AG04450 (cell line): ENCODE measurements at regions not wholly inside any gene's neighbourhood (a gene's known extent, or its start where the extent isn't known, plus 50 kb on each side); places are given as distances from the start of the nearest gene placed in this dataset.

Source experiments
- CTCF ChIA-PET: fragments of 300-600, 350-600 bp; formaldehyde crosslinking; extraction: SDS; loops from one replicate; lab custom pipeline; 2022; ENCODE audit warnings: antibody characterized with exemption, inconsistent platforms; lab: Charles Lee
- POLR2A ChIA-PET: fragments of 350-600 bp; formaldehyde crosslinking; extraction: SDS; loops from one replicate; lab custom pipeline; 2021; ENCODE audit warnings: antibody characterized with exemption, inconsistent platforms; lab: Yijun Ruan, JAX
- DNase-seq: peaks from one replicate; pipeline ENCODE4 v3.0.0-alpha.2; 2011; ENCODE audit warnings: low read depth, low spot score
- H3K27ac ChIP-seq: one replicate; pipeline ENCODE4 v1.5.1; 2012; ENCODE audit warnings: low read depth, low read length, control low read depth
- H3K27me3 ChIP-seq: one replicate; pipeline ENCODE4 v1.6.0; 2012; ENCODE audit warnings: low read length; ENCODE audit not compliant: control insufficient read depth, insufficient read depth
- H3K4me3 ChIP-seq: 2 replicates; pipeline ENCODE4 v1.5.1; 2011; ENCODE audit warnings: mild to moderate bottlenecking, low read depth, low read length, control low read depth
- H3K9me3 ChIP-seq: 2 replicates; pipeline ENCODE4 v1.5.1; 2012; ENCODE audit warnings: low read length; ENCODE audit not compliant: control insufficient read depth, insufficient read depth
- TF ChIP-seq, protein P1 (sequence below): IDR thresholded peaks from 2 replicates; pipeline ENCODE4 v1.5.1; 2011; ENCODE audit warnings: low read depth, low read length, control low read depth, inconsistent platforms

DNA sequence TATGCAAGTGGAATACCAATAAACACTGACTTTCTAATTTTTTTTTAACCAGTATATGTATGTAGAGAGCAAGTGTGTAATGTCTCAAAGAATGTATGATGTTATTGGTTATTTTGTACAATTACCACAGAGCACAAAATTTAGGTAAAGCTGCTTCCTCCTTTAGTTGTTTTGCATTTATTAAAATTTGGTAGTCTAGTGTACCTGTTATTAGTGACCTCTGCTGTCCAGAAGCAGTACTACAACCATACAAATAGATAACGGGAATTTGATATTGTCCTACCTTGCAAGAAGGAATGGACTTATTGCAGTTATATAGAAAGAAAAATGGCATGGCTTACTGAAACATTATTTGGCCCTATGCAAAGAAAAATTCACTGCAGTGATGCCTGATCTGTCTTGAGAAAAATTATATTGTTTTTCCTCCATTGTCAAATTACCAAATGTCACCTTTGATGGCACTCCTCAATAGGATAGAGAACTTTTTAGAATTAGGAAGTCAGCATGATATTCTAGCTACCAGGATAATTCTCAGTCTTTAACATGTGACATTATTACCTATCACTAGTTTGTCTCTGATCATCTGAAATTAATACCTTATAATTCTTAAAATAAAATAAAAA is 153.9 kb upstream of the RMST start:
- POLR2A ChIA-PET: no interaction called here

GRCh38 chr12:97309921-97310320 is 152.7 kb upstream of the RMST start:
- H3K9me3 ChIP-seq: no peaks in the 10 kb centered on the region
- H3K27ac ChIP-seq: no peak overlapping the region
- CTCF ChIA-PET: interaction anchor here (0.9 to 5.5 kb wide), 6 partner anchors 10 to 732 kb away, joined by 4 to 47 read pairs (median 6); no protein-coding TSS in a partner anchor
- TF ChIP-seq, protein P1, sequence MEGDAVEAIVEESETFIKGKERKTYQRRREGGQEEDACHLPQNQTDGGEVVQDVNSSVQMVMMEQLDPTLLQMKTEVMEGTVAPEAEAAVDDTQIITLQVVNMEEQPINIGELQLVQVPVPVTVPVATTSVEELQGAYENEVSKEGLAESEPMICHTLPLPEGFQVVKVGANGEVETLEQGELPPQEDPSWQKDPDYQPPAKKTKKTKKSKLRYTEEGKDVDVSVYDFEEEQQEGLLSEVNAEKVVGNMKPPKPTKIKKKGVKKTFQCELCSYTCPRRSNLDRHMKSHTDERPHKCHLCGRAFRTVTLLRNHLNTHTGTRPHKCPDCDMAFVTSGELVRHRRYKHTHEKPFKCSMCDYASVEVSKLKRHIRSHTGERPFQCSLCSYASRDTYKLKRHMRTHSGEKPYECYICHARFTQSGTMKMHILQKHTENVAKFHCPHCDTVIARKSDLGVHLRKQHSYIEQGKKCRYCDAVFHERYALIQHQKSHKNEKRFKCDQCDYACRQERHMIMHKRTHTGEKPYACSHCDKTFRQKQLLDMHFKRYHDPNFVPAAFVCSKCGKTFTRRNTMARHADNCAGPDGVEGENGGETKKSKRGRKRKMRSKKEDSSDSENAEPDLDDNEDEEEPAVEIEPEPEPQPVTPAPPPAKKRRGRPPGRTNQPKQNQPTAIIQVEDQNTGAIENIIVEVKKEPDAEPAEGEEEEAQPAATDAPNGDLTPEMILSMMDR: no peak
- no peaks in the 10 kb centered on the region for H3K27me3 ChIP-seq
- no peak overlapping the region for H3K4me3 ChIP-seq
- POLR2A ChIA-PET: no interaction called here
- DNase-seq: no peak

More for the DNA sequence above, 153.9 kb upstream of the RMST start:
- H3K27me3 ChIP-seq: no peaks in the 10 kb centered on the region
- no peak overlapping the region for H3K27ac ChIP-seq
- H3K9me3 ChIP-seq: no peaks in the 10 kb centered on the region
- CTCF ChIA-PET: interaction anchor here (0.6 to 5.5 kb wide), 8 partner anchors 9 to 731 kb away, joined by 3 to 47 read pairs (median 6); no protein-coding TSS in a partner anchor
- TF ChIP-seq, protein P1: peak; percentile 68
- peak; percentile 36 for DNase-seq
- no peak overlapping the region for H3K4me3 ChIP-seq

DNA sequence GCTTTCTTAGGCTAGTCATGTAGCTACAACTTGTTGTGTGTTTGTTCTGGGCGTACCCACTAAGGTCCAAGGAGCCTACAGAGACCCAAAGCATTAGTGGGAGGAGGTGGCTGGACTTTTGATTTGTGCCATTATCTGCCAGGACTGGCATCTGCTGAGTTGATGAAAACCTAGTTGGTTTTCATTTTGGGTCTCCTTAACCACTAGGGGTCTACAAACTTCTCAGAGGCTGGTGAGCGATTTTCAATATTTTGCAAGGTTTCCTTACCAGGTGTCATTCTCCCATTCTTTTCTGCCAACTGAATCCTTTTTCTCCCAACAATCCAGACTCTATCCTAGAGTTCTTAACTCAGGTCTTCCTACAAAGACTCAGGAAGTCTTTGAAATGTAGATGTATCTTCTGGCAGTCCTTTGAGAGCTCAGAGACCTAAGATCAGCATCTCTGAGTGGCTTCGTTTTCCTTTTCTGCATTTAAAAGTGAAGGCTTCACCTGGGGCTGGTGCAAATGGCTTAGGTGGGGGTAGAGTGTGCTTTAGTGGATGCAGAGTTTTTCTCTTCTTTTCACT is 150.0 kb upstream of the RMST start:
- TF ChIP-seq, protein P1: no peak
- CTCF ChIA-PET: no interaction called here
- POLR2A ChIA-PET: no interaction called here
- Histone ChIP-seq H3K9me3 (no peaks in the 10 kb centered on the region), H3K27ac (no peak overlapping the region), H3K4me3 (no peak overlapping the region), H3K27me3 (no peaks in the 10 kb centered on the region)
- no peak for DNase-seq

DNA sequence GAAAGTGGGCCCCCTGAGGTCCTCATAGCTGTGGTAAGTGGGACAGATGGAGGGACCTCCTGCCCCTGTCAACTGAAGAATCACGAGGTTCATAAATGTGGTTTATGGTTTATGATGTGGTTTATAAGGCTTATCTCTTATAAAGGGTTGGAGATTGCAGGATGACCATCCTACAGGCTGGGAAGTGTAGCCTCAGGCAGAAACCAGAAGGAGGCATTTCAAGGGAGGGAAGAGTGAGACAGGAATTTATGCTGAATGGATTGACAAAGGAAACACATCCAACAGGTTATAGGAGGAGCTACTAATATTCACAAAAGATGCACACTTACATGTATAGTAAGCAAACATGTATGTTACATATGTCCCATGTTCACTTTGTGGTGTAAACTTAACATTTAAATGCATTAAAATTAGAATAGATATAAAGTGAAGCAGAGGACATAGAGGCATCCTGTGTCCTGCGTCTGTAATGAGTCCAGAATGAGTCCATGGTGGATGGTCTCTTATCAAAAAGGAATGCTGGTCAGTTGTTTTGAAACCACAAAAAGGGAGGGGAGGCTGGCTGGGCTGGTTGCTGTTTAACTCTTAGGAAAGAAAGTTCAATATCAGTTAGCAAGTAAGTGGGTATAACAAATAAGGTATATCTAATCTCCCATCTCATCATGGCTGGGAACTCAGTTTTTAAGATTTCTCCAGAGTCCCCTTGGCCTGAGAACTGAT is 149.0 kb upstream of the RMST start:
- POLR2A ChIA-PET: no interaction called here
- Histone ChIP-seq H3K27ac (no peak overlapping the region), H3K27me3 (no peaks in the 10 kb centered on the region), H3K9me3 (no peaks in the 10 kb centered on the region), H3K4me3 (no peak overlapping the region)
- DNase-seq: no peak
- CTCF ChIA-PET: interaction anchor here (0.7 kb wide), 1 partner anchor 555 kb away, joined by 3 read pairs; no protein-coding TSS in a partner anchor
- TF ChIP-seq, protein P1: no peak

- Histone ChIP-seq H3K27ac (no peak overlapping the region), H3K9me3 (no peaks in the 10 kb centered on the region), H3K27me3 (no peaks in the 10 kb centered on the region), H3K4me3 (no peak overlapping the region)
- no peak for DNase-seq
- TF ChIP-seq, protein P1: no peak
- ChIA-PET CTCF (no interaction called here), POLR2A (no interaction called here)
Measured at GRCh38 chr12:97316321-97316720, 146.3 kb upstream of the RMST start.
